ELR (cell line): ENCODE measurements at regions not wholly inside any gene's neighbourhood (a gene's known extent, or its start where the extent isn't known, plus 50 kb on each side); places are given as distances from the start of the nearest gene placed in this dataset.
"Not testable (repeated sequence)": the region's sequence is repeated elsewhere in the genome, so short reads cannot be mapped to it uniquely, and the experiment has no call there.

Experiments
- DNase-seq: peaks from one replicate; pipeline ENCODE4 v3.0.0-alpha.2; 2015; ENCODE audit warnings: low read depth

DNA sequence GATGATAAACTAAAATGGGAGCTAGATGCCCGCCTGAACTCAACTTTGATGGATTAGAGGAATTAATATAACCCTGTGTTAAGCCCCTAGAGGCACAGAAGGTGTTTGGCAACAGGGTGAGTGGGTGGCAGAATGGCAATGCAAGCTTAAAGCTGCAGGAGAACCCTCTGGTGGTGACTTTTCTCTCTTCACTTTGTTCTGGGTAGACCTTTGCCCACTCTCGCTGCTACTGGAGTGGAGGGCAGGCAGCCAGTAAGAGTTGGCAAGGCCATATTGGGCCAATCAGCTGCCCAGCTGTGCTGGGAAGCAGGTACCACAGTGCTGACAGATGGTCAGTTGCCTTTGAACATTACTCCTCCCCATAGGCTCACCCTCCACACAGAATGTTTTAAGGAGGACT is 468.2 kb downstream of the MMUT start:
- no peak for DNase-seq

DNA sequence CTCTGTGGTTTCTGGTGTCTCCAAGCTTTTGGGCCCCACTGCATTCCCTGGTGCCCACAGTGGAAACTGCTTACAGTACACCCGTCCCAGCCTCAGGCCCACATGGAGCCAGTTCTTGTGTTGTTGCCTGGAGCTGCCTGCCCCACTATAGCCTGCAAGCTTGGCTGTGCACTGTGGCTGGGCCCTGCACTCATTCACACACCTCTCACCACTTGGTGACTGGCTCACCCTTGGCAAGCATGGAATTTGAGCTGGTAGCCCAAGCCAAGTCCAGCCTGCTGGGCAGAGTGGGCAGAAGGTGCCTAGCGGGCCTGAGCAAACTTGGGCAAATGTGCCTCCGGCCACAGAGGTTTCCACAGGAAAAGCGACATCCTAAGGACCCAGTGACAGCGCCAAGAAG is 472.3 kb downstream of the MMUT start:
- no peak for DNase-seq

DNA sequence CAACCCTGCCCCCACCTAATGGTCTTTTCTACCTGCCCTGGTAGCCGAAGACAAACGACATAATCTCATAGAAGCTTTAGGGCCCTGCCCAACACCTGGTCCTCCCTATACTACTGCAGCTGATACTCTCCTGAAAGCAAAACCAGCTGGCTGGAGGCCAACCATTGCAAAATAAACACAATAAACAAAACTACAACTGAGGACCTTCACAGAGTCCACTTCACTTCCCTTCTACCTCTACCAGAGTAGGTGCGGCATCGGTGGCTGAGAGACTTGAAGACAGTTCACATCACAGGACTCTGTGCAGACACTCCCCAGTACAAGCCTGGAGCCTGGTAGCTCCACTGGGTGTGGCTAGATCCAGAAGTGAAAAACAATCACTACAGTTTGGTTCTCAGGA is 476.2 kb downstream of the MMUT start:
- no peak for DNase-seq

DNA sequence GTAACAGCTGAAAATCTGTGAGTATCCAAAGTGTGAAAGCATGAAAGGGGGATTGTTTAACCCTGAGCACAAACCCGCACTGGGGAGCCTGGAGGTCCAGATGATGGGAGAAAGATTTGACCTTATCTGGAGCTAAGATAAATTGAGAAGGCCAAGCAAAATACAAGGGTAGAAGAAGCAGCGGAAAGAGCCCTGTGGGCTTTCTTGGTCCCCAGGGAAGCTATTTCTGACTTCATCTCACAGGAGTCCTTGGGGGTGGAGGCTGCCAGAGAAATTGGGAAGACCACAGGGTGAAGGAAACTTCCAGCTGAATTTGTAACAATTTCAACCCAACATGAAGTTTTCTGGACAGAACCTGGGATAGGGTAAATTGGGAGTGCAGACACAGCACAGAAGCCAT is 476.9 kb downstream of the MMUT start:
- DNase-seq: no peak

DNA sequence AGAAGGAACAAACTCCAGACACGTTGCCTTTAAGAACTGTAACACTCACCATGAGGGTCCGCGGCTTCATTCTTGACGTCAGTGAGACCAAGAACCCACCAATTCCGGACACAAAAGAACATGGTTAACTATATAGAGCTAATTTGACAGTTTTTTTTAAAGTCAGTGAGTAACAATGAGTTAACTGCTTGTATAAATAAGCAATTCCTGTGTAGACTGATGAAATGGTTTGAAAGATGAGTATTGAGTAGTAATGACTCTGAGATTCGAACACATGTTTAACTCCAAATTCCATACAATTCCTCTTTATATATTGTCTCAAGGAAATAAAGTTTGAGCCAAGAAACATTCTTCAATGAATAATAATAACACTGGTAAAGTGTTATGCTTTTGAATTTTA is 478.0 kb downstream of the MMUT start:
- DNase-seq: peak; percentile 78

DNA sequence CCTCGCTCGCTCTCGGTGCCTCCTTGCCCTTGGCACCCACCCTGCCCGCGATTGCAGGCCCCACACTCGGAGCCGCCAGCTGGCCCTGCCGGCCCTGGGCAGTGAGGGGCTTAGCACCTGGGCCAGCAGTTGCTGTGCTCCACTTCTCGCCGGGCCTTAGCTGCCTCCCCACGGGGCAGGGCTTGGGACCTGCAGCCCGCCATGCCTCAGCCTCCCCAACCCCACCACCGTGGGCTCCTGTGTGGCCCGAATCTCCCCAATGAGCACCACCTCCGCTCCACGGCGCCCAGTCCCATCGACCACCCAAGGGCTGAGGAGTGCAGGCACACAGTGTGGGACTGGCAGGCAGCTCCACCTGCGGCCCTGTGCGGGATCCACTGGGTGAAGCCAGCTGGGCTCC is 479.1 kb downstream of the MMUT start:
- not testable (repeated sequence) for DNase-seq

DNA sequence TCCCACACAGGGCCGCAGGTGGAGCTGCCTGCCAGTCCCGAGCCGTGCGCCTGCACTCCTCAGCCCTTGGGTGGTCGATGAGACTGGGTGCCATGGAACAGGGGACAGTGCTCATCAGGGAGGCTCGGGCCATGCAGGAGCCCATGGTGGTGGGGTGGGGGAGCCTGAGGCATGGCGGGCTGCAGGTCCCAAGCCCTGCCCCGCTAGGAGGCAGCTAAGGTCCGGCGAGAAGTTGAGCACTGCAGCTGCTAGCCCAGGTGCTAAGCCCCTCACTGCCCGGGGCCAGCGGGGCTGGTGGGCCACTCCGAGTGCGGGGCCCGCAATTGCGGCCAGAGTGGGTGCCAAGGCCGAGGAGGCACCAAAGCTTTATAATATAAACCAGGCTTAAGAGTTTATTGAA is 479.7 kb downstream of the MMUT start:
- no peak for DNase-seq

DNA sequence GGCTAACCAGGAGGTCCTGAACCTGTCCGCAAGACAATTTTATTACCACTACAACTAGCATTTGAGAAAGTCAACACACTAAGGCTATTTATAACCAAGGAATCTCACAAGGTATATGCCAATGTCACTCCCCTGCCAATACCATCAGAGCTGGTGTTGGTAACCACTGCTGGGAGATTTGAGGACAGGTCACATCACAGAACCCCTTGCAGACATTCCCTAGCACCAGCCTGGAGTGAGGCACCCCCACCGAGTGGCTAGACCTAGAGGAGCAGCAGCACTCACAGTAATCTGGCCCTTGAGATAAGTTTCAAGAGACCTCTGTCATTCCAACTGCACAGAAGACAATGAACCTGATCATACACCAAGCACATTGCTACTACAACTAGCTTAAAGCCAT is 483.2 kb downstream of the MMUT start:
- no peak for DNase-seq

DNA sequence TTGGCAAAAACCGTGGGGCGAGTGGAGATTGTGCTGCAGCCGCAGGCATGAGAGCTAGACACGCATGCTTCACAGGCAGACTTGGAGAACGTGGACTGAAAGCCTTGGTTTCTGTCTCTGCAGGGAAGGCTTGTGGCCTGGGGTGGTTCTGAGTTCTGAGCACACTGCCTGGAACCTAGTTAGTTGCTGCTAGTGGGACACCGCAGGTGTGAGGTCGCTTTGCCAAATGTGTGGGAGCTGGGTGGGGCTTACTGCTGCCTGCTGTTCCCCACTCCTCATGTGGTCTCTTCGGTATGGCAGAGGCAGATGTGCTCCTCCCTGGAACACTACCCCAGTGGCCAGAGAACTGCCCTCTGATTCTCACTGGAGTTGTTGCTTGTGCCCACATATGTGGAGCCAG is 484.0 kb downstream of the MMUT start:
- no peak for DNase-seq

DNA sequence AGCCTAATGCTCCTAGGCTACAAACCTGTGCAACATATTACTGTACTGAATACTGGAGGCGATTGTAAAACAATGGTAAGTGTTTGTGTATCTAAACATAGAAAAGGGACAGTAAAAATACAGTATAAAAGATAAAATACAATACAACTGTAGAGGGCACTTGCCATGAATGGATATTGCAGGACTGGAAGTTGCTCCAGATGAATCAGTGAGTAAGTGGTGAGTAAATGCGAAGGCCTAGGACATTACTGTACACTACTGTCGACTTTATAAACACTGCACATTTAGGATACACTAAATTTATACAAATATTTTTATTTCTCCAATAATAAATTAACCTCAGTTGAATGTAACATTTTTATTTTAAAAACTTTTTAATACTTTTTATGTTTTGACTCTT is 485.0 kb downstream of the MMUT start:
- peak; percentile 81 for DNase-seq

DNA sequence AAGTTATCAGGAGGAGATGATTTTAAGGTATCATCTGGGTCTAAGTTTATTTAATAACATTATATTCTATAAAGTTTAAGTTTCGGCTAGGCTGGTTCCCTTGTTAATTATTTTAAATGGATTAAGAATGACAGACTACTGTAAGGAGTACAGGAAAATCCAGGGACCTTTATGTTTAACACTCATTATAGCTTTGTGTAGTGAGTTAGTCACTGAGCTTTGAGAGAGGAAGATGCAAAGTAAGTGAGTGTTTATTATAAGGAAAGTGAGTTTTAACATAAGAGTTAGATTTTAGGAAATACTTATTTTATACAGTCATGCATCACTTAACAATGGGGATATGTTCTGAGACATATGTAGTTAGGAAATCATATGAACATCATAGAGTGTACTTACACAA is 485.5 kb downstream of the MMUT start:
- DNase-seq: peak; percentile 37

DNA sequence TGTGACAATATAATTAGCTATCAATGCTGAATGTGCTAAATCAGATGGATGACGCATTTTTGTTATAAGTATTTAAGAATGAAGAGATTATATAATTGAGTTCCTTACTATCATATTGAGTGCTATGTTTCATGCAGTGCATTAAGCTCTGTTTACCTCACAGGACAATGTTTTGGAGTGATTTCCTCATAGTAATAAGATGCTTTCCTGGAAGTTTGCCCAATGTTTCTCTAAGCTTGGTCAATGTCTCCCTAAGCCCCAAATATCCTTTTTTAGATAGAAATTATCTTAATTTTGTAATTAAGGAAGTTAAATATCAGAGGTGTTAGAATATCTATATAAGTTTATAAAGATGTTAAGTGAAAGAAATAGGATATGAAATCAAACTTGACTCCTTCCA is 489.6 kb downstream of the MMUT start:
- no peak for DNase-seq

DNA sequence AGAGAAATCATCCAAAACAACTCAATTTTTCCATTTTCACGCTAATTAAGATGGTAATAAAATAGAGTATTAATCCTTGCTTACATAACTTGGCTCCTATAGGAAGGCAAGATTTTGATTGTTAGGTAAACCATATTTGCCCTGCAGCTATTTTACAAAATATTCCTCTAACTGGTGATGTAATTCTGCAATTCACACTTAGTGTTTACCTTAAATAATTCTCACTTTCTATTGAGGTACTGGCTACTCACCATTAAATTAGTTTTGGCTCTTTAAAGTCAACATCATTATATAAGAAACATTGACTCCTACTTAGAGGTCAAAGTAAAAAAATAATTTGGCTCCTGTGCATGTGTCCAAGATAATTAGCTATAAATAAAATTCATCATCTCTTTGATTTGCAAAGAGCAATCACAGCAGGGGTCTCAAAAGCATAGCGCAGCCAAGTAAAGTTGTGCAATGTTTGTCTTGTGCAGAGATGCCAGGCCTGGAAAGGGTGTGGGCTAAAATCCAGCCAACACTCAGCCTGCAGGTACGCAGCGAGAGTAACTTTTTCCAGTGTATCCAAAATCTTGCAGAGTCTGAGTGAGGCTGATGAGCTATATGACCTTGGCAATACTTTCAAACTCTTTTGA is 501.2 kb downstream of the MMUT start:
- DNase-seq: no peak

DNA sequence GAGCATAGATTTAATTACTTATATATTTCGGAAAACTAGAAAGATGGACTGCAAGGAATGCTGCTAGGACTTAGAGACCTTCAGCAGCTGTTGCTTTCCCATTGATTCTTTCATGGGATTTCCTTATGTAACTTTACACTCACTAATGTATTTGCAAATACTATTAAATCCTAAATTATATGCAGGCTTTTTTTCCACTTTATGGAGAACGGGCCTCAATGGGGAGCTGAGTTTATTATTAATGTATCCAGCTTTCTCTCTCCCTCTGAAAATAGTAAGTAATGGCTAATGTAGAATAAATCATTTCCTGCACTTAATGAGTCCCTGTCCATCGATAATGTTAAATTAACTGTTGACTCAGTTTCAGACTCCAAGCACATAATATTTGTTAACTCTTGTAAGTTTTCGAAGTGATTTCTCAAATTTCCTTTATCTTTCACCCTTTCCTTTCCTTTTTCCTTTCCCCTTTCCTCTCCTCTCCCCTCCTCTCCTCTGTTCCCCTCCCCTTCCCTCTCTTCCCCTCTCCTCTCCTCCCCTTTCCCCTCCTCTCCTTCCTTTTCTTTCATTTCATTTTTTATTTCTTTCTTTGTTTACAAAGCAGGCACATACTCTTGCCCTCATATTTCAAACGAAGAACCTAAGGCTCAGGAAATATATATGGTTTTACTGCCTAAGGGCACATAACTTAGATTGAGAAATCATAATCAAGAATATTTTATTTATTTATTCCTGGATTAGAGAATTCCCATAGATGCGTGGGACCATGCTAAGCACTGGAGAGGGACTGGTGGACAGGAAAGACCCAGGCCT is 503.6 kb downstream of the MMUT start:
- no peak for DNase-seq

DNA sequence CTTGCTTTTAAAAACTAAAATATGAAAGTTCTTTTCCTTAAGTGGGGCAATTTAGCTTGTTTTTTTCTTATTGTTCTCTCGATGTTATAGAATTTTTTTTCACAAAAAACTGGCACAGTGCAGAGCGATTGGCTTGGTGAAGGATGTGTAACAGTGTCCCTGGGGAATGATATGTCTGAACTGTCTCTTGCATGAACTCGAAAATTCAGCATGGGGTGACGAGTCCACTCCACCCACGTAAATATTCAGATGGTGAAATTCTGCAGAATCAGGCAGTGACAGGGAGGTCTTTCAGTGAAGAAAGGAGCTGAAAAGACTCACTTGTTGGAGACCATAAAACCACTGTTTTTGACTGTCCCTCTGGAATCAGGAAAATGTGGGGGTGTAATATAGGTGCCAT is 505.3 kb downstream of the MMUT start:
- DNase-seq: peak; percentile 2

DNA sequence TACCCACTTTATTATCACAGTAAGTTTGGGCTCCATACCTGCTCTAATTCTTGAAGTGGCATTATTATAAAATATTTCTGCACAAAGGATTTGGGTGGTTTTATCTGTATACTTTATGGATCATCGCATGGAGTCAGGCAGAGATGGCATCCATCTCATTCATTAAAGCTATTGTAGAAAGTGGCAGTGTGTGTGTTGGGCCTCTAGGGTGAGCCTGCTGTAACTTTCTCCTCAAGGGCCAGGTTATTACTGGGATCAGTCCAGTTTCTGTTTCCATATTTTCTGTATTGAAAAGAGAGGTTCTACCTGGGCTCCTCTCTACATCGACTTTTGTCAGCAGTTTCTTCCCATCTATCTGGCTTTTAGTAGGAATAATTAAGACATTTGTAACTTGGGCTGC is 511.1 kb downstream of the MMUT start:
- no peak for DNase-seq

DNA sequence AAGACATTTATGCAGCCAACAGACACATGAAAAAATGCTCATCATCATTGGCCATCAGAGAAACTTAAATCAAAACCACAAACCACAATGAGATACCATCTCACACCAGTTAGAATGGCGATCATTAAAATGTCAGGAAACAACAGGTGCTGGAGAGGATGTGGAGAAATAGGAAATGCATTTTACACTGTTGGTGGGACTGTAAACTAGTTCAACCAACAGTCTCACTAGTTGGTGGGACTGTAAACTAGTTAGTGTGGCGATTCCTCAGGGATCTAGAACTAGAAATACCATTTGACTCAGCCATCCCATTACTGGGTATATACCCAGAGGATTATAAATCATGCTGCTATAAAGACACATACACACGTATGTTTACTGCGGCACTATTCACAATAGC is 518.8 kb downstream of the MMUT start:
- DNase-seq: peak; percentile 16

DNA sequence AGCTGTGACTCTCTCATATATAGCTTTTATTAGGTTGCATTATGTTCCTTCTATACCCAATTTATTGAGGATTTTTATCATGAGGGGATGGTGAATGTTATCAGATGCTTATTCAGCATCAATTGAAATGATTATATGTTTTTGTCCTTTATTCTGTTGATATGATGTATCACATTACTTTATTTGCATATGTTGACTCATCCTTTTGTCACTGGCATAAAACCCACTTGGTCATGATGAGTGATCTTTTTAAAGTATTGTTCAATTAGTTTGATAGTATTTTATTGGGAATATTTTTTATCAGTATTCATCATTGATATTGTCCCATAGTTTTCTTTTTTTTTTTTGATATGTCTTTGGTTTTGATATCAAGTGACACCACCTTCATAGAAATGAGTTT is 529.9 kb downstream of the MMUT start:
- peak; percentile 51 for DNase-seq

DNA sequence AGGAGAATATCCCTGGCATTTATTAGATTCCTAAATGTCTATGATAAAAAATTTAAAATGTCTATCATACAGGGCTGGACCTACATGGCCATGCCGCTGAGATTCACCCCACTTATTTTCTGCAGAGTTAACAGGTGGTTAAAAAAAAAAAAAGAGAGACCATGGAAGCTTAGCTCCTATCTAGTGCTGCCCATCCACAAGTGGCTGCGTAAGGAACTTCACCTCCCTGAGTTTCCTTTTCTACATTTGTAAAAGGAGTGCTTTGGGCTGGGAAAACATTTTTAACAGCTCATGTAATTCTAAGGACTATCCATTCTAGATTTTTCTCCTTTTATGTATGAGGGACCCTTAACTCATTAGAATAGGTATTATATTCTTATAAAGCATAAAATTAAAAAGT is 534.1 kb downstream of the MMUT start:
- peak; percentile 35 for DNase-seq

DNA sequence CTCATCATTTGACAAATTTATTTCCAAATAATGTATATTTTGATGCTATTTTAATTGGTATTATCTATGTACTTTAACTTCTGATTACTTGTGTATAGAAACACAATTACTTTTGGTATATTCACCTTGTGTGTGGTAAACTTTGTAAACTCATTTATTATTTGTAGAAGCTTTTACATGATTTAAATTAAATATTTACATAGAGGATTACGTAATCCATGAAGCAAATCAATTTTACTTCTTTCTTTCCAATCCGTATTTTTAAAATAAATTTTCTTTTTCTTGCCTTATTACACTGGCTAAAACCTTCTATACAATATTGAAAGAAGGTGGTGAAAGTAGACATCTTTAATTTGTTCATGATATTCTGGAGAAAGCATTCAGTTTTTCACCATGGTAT is 540.2 kb downstream of the MMUT start:
- no peak for DNase-seq

DNA sequence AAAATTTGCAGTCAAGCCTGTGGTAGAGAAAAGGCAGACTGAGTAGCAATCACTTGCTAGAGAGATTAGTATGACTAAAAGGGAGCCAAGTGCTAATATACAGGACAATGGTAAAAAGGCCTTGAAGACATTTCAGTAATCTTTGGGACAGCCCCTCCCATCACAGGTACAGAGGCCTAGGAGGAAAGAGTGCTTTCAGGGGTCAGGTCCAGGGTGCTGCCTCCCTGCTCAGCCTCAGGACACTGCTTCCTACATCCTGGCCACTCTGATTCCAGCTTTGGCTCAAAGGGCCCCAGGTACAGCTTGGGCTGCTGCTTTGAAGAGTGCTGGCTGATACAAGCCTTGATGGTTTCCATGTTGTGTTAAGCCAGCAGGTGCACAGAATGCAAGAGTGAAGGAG is 543.5 kb downstream of the MMUT start:
- DNase-seq: no peak

DNA sequence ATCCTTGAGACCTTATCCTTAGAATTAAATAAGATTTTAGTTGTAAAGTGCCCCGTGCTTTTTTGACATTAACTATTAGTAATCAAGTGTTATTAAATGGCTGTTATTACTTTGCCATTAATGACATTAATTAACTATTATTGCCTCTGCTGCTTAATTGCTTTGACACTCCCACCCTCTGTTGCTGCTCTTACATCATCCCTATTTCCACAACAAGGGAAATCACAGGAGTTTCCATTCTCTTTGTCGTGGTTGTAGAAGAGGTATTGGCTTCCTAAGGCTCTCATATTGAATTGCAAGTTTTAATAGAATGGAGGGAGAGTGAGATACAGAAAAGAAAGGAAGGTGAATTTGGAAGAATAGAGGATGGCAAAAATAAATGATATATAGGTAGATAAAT is 545.8 kb downstream of the MMUT start:
- DNase-seq: no peak

DNA sequence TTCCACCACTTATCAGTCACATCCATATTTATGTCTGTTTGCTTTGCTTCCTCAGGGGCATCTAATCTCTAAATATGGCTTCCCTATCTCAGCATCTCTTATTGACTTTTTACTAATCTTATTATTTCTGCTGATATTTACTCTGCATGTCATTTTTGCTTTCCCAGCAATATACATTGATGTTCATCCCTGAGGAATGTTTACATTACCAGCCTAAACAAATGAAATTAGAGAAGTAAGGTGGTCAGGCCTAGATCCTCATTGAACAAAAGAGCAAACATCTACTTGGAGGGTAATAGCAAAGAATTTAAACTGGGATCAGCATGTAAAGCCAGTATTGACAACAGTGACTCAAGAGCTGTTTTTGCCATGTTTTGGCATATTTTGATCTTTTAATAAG is 546.4 kb downstream of the MMUT start:
- DNase-seq: no peak

DNA sequence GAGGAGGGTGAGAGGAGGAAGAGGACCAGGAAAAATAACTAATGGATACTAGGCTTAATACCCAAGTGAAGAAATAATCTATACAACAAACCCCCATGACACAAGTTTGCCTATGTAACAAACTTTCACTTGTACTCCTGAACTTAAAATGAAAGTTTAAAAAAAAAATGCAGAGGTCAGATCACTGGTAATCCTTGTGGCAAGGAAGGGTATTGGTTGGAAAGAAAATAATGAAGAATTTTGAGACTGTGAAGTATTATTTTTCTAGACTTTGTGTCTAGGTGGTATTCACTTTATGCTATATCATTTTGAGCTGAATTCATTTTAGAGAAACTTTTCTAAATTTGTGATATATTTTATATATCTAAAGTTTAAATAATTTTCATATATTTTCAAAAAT is 547.5 kb downstream of the MMUT start:
- no peak for DNase-seq
